Fibroblast of skin of back (primary cell): ENCODE measurements at regions not wholly inside any gene's neighbourhood (a gene's known extent, or its start where the extent isn't known, plus 50 kb on each side); places are given as distances from the start of the nearest gene placed in this dataset.
"Not testable (repeated sequence)": the region's sequence is repeated elsewhere in the genome, so short reads cannot be mapped to it uniquely, and the experiment has no call there.

ENCODE experiments used
- DNase-seq: peaks from one replicate; pipeline ENCODE4 v3.0.0-alpha.2; 2013

DNA sequence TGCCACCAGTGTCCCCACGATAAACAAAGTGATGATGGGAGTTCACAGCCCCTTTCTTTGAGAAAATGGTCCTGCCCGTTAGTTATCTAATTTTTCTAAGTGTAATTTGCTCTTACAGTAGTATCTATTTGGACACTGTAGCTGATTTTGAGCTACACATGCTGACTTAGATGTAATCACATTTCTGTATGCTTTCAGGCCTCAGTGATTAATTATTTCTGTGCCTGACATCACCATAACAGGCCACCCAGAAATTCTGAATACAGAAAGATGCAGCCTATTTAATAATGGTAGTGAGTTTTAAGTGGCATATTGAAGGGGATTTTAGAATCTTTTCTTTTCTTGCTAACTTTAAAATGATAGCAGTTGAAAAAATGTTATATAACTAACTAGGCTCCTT is 147.6 kb upstream of the ANXA10 start:
- DNase-seq, result no peak

DNA sequence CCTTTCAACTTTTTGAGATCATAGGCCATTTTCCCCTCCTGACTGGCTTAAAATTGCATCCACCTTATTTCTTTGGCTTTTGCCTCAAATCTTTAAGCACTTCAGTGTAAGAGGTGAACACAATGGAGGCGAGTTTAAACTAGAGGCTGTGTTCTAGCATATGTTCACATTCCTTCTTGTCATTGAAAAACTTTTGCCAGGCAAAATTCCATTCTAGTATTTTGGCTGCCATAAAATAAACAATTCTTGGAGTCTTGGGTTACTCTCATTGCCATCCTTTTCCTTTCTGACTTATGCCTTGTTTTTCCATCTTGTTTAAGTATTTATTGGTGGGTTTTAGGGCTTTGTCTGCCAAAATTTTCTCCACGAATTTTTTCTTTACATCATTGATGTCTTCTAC is 137.3 kb upstream of the ANXA10 start:
- peak; percentile 12 for DNase-seq

DNA sequence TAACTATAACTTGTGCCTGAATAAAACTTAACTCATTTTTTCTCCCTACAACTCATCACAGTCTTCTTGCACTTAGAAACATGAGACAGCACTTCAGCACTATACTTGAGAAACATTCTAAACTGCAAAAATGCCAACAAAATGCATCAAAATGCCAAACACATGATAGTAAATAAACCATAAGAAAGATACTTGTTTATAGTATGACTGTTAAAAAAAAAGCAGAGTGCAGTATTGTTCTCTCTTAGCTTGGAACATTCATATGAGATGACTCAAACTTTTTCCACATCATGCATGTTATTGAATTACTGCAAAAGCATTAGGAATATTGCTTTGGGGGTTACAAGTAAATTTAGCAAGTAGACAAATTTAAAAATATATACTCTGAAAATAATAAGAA is 135.7 kb upstream of the ANXA10 start:
- peak; percentile 44 for DNase-seq

DNA sequence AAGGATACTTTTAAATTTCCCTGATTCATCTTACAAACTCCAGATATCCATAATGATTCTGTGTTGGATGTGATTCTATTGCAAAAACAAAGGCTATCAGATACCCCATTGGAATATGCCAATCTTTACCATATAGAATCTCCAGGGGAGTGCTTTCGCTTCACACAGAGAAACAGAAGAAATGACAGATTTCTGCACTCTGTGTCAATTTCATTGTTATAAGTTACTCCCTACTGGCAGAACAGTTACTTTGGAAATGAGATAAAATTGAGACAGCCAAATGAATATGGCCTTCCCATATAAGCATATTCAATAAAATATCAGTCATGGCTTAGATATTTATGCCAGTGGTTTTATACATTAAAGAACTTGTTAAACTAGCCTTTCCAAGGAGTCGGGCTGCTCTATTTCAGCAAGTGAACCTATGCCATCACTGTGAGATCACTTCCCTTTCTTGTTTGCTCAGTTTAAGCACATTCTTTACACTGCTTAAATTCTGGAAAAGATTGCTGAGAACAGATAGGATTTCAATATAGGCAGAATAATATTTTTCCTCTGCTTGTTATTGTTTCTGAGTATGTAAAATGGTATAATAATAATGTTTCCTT is 127.5 kb upstream of the ANXA10 start:
- DNase-seq, result peak; percentile 26

DNA sequence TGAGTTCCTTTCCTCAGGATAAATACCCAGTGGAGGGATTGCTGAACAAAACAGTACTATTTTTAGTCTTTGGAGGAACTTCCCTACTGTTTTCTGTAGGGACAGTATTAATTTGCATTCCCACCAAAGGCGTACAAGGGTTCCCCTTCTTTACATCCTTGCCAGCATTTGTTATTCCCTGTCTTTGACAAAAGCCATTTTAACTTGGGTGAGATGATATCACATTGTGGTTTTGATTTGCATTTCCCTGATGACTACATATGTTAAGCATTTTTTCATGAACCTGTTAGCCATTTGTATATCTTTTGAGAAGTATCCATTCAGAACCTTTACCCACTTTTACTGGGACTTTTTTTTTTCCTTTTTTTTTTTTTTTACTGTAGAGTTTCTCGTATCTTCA is 126.2 kb upstream of the ANXA10 start:
- DNase-seq, result peak; percentile 34

DNA sequence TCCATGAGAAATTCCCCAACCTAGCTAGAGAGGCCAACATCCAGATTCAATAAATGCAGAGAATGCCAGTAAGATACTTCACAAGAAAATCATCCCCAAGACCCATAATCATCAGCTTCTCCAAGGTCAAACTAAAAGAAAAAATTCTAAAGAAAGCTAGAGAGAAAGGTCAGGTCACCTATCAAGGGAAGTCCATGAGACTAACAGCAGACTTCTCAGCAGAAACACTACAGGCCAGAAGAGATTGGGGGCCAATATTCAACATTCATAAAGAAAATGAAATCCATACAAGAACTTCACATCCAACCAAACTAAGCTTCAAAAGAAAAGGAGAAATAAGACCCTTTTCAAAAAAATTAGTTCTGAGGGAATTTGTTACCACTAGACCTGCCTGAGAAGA is 118.8 kb upstream of the ANXA10 start:
- DNase-seq, result no peak

DNA sequence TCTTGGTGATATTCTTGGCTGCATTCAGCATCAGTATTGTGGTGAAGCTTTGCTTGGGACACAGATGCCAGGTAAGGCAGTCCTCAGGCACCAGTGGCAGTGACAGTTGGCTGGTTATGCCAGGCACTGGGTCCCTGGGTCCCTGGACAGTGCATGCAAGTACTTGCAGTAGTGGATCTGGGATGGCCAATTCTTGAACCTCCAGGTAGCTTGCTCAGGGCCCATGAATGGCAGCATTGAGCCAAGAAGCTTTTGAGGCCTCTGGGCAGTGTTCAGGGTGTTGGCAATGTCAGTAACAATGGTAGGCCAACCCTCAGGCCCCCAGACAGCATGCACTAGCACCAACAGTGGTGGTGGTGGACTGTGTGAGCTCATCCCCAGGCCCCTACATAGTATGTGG is 106.8 kb upstream of the ANXA10 start:
- no peak for DNase-seq

DNA sequence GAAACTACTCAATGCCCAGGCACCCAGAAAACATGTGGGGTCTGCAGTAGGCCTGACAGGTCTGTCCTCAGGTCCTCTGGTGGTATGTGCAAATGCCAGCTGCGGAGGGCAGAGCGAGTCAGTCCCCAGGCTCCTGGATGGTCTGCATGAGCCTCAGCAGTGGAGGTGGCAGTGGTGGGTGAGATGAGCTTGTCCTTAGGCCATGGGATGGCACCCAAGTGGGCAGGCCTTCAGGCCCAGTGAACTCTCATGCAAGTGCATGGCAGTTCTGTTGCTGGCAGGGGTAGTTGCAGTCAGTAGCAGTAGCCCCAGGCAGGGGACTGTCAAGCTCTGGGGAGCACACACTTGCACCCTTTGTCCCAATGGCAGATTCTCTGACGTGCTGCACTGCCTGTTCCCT is 106.3 kb upstream of the ANXA10 start:
- no peak for DNase-seq

DNA sequence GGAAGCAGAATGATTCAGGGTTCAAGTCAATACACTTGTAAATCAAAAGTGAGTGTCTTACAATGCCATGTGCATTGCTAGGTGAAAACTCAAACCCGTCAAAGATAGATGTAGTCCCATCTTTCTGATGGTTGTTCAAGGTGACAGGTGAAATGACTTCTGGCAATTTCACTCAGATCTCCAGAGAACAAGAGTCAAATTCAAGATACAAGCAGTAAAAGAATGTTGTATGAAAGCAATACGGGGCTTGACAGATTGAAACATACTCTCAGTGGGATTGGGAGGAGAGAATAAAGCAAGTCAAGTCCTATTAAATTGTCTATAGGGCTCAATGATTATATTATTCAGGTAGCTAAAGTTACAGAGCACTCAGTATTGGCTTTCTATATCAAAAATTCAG is 105.1 kb upstream of the ANXA10 start:
- no peak for DNase-seq

DNA sequence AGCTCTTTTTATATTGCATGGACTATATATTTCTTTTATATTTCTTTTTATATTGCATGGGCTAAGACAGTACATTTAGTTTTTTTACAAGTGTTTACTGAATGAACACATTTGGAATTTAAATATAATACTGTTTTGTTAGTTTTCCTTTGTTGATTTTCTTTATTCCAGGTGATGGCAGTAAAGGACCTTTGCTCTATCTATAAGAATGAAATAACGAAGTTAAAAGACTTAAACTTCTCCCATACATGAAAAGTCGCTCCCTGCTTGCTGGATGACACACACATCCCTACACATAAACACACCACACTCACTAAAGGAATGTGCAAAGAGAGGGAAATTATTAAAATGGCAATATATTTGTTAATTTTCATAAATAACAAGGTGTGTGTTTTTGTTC is 102.5 kb upstream of the ANXA10 start:
- no peak for DNase-seq

DNA sequence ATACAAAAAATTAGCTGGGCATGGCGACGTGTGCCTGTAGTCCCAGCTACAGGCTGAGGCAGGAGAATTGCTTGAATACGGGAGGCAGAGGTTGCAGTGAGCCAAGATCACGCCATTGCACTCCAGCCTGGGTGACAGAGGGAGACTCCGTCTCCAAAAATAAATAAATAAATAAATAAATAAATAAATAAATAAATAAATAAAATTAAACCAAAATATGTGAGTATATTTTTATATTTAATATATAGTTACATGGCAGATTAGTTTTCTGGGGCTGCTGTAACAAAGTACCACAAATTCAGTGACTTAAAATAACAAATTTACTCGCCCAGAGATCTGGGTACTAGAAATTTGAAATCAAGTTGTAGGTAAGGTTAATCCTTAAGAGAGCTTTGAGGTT is 84.2 kb upstream of the ANXA10 start:
- not testable (repeated sequence) for DNase-seq

DNA sequence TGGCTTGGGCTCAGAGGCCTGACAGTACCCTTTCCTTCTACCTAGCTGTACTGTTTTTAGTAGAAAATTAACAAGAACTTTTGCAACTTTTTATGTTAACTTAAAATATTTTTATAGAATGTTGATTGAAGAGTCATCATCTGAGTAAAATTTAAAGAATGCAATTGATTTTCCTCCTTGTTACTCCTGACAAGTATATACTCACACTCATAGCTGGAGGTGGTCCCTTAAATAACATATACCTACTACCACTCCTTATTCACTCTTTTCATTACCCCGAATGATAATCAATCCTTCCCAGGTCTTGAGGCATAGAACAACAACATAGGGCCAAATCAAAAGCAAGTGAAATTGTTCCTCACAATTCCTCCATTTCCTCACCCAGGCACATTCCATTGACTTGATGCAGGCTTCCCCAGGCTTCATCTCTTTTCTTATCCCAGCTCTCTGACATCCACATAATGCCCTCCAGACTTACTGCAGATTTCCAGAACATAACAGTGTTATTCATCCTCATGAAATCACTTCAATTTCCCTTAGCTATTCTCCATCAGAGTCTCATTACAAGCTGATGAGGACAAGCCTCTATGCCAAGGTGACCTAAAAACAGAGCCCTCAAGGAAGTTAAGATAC is 73.2 kb upstream of the ANXA10 start:
- DNase-seq, result peak; percentile 74

DNA sequence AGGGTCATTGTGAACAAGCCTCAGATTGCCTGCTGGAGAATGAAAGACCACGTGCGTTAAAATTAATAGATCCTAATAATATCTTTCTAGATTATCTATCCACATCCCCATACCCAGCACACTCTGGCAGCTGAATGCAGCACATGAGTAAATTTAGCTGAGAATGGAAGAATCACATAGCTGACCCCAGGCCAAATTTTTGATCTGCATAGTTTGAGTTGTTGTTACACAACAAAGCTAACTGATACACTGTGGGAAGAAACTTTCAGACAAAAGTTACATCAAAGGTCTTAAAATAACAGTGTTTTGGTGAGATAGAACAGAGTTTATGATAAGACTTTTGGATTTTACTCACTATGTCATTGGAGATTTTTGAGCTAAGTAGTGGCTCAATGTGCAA is 72.4 kb upstream of the ANXA10 start:
- DNase-seq, result no peak

DNA sequence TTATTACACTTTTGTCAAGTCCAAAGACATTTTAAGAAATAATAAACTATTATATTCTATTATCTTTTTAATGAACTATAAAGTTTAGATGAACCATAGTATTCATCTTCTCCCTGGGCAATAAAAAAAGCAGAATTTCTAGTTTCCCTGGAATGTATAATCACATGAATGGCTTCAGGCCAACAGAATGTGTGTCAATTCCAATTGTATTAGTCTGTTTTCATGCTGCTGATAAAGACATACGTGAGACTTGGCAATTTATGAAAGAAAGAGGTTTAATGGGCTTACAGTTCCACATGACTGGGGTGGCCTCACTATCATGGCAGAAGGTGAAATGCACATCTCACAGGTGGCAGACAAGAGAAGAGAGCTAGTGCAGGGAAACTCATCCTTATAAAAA is 70.7 kb upstream of the ANXA10 start:
- peak; percentile 51 for DNase-seq

DNA sequence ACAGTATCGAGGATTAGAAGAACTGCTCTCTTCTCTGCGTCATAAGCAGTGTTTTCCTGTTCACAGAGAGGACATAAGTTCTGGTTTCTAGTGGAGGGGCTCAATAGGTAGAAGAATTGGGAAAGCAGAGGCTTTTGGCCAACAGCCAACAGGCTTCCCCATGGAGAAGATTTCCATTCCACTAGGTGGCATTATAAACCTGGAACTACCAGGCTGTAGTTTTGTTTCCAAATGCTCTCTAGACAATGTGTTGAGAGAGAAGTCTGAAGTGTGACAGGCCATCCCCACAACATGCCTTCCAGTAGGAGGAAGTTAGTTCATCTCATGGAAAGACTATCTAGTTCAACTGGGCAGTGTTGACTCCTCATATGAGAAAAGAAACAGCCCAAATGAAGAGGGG is 63.8 kb upstream of the ANXA10 start:
- no peak for DNase-seq

DNA sequence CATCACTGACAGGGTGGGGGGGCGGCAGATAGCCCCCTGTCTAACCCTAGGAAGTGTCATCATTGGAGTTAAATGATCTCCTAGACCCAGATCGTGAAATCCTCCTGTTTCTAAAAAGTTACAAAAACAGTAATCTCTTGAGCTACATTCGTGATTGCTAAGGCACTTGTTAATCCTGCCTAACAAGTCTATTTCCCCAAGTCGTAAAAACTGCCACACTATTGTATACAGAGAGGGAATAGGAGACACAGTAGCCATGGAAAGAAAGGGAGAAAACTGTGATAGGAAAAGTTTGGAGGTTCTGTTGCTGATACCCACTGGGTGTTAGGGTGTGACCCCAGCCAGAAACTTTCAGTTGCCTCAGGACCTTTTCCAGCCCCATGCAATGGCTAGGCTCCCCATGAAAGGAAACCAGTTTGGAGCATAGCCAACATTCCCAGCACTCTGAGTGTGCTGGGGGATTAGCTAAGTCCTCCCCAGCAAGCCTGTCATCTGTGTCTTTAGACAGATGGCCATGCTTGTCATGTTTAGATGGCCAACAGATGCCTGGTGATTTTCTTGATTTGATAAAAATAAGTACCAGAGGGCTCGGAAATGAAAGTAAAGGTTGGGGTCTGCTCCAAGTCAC is 63.3 kb upstream of the ANXA10 start:
- peak; percentile 59 for DNase-seq

DNA sequence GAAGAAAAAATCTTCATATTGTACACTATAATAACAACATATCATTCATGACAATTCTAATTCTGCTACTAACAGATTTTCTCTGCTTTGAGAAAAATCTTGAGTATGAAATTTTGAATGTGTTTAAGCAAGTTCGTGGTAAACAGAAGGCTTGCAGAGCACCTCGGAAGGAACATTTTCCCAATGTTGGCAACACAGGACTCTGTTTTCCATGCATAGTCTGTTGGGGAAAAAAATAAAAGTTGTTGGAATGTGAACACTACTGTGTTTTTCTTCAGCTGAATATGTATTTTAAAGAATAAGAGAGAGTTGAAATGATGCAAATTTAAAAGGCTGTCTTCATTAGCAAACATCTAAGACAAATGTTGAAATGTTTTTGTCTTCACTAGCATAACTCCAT is 54.7 kb upstream of the ANXA10 start:
- DNase-seq, result no peak

DNA sequence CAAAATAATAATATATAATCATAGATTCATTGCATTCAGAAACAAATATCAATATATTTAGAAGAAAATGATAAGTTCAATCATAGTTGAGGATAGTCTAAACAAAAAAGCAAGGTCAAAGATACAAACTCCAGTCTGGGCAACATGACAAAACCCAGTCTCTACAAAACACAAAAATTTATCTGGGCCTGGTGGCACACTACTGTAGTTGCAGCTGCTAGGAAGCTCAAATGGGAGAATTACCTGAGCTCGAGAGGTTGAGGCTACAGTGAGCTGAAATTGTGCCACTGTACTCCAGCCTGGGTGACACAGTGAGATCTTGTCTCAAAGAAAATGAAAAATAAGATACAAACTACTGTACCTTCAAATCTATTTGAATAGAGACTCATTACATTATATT is 52.7 kb upstream of the ANXA10 start:
- no peak for DNase-seq
